OCI-LY1 (cell line): ENCODE measurements at regions not wholly inside any gene's neighbourhood (a gene's known extent, or its start where the extent isn't known, plus 50 kb on each side); places are given as distances from the start of the nearest gene placed in this dataset.

ENCODE experiments used
- H2AFZ ChIP-seq: fragments of 200-600 bp; sonication (generic), shearing (Covaris generic); 2 replicates; pipeline ENCODE4 v1.6.0; 2014; ENCODE audit warnings: antibody characterized with exemption, mild to moderate bottlenecking, low read length
- H3F3A ChIP-seq: fragments of 200-600 bp; sonication (generic), shearing (Covaris generic); 2 replicates; pipeline ENCODE4 v1.6.0; 2014; ENCODE audit warnings: mild to moderate bottlenecking, antibody characterized with exemption, low read length, moderate library complexity; ENCODE audit not compliant: insufficient read depth
- H3K27ac ChIP-seq: fragments of 200-600 bp; sonication (generic); 2 replicates; pipeline ENCODE4 v1.5.1; 2014; ENCODE audit warnings: low read length, mixed run types, mild to moderate bottlenecking, low read depth; ENCODE audit not compliant: poor library complexity, severe bottlenecking
- H3K27me3 ChIP-seq: fragments of 200-600 bp; sonication (generic); 2 replicates; pipeline ENCODE4 v1.6.0; 2014; ENCODE audit warnings: antibody characterized with exemption, mild to moderate bottlenecking, low read length, moderate library complexity; ENCODE audit not compliant: insufficient read depth
- H3K36me3 ChIP-seq: fragments of 200-600 bp; sonication (generic); 2 replicates; pipeline ENCODE4 v1.6.1; 2014; ENCODE audit warnings: mild to moderate bottlenecking, antibody characterized with exemption, low read length, moderate library complexity, mixed read lengths; ENCODE audit not compliant: insufficient read depth
- H3K4me1 ChIP-seq: fragments of 200-600 bp; sonication (generic); 2 replicates; pipeline ENCODE4 v1.5.1; 2014; ENCODE audit warnings: mild to moderate bottlenecking, low read length, moderate library complexity; ENCODE audit not compliant: insufficient read depth, severe bottlenecking
- H3K4me2 ChIP-seq: fragments of 200-600 bp; sonication (generic), shearing (Covaris generic); 2 replicates; pipeline ENCODE4 v1.6.1; 2014; ENCODE audit warnings: low read length
- H3K4me3 ChIP-seq: fragments of 200-600 bp; sonication (generic); 2 replicates; pipeline ENCODE4 v1.5.1; 2014; ENCODE audit warnings: low read length, low read depth, mild to moderate bottlenecking, mixed read lengths; ENCODE audit not compliant: poor library complexity, severe bottlenecking
- H3K79me2 ChIP-seq: fragments of 200-600 bp; shearing (Covaris generic); 2 replicates; pipeline ENCODE4 v1.6.1; 2016; ENCODE audit warnings: mixed run types, low read length, mixed read lengths; ENCODE audit not compliant: insufficient read depth
- H3K9ac ChIP-seq: fragments of 200-600 bp; sonication (generic), shearing (Covaris generic); 2 replicates; pipeline ENCODE4 v1.6.1; 2014; ENCODE audit warnings: mild to moderate bottlenecking, low read length, mixed read lengths
- H3K9me2 ChIP-seq: fragments of 200-600 bp; sonication (generic), shearing (Covaris generic); 2 replicates; pipeline ENCODE4 v1.6.1; 2014; ENCODE audit warnings: low read depth, mild to moderate bottlenecking, low read length, mixed read lengths
- H3K9me3 ChIP-seq: fragments of 200-600 bp; shearing (Covaris generic); 2 replicates; pipeline ENCODE4 v1.6.1; 2014; ENCODE audit warnings: low read length, mixed read lengths
- H4K20me1 ChIP-seq: fragments of 200-600 bp; sonication (generic), shearing (Covaris generic); 2 replicates; pipeline ENCODE4 v1.6.0; 2016; ENCODE audit warnings: mild to moderate bottlenecking, low read length; ENCODE audit not compliant: insufficient read depth
- CTCF ChIP-seq: fragments of 200-600 bp; sonication (generic), shearing (Covaris generic); IDR thresholded peaks from 2 replicates; pipeline ENCODE4 v1.5.1; 2017; ENCODE audit warnings: mild to moderate bottlenecking, antibody characterized with exemption, low read length, moderate library complexity, mixed read lengths
- EZH2 ChIP-seq: fragments of 200-600 bp; sonication (generic), shearing (Covaris generic); IDR thresholded peaks from 2 replicates; pipeline ENCODE4 v1.8.0; 2017; ENCODE audit warnings: borderline replicate concordance, mixed run types, mild to moderate bottlenecking, antibody characterized with exemption, low read length, moderate library complexity, mixed read lengths

- H3K9me3 ChIP-seq = no peaks in the 10 kb centered on the region
- H3K9me2 ChIP-seq = no peaks in the 10 kb centered on the region
- no peaks in the 10 kb centered on the region for H3K27me3 ChIP-seq
- TF ChIP-seq EZH2 (no peak), CTCF (no peak)
- no peak overlapping the region for H3K4me3 ChIP-seq
- H3K4me1 ChIP-seq = no peaks in the 10 kb centered on the region
- no peaks in the 10 kb centered on the region for H3K36me3 ChIP-seq
- no peak overlapping the region for H2AFZ ChIP-seq
- no peak overlapping the region for H3K4me2 ChIP-seq
- no peaks in the 10 kb centered on the region for H3F3A ChIP-seq
- no peak overlapping the region for H3K9ac ChIP-seq
- H3K79me2 ChIP-seq = no peaks in the 10 kb centered on the region
- H4K20me1 ChIP-seq = no peaks in the 10 kb centered on the region
- H3K27ac ChIP-seq = no peak overlapping the region
These were observed 625.7 kb downstream of the TFAP2A start for GRCh38 chr6:9789201-9789600.

- TF ChIP-seq CTCF (no peak), EZH2 (no peak)
- Histone ChIP-seq H3K9ac (no peak overlapping the region), H3K4me3 (no peak overlapping the region), H3K79me2 (no peaks in the 10 kb centered on the region), H3K36me3 (no peaks in the 10 kb centered on the region), H3K27me3 (no peaks in the 10 kb centered on the region), H2AFZ (no peak overlapping the region), H3K27ac (no peak overlapping the region), H4K20me1 (no peaks in the 10 kb centered on the region), H3F3A (no peaks in the 10 kb centered on the region), H3K9me2 (no peaks in the 10 kb centered on the region), H3K4me1 (no peaks in the 10 kb centered on the region), H3K4me2 (no peak overlapping the region), H3K9me3 (no peaks in the 10 kb centered on the region)
These were observed 630.1 kb downstream of the TFAP2A start for GRCh38 chr6:9784786-9785185.

- H3K27me3 ChIP-seq = no peaks in the 10 kb centered on the region
- no peak overlapping the region for H3K4me2 ChIP-seq
- no peak for TF ChIP-seq CTCF
- no peak for TF ChIP-seq EZH2
- H3K9ac ChIP-seq = no peak overlapping the region
- H3K79me2 ChIP-seq = no peaks in the 10 kb centered on the region
- no peak overlapping the region for H3K27ac ChIP-seq
- no peak overlapping the region for H3K4me3 ChIP-seq
- H3K36me3 ChIP-seq = no peaks in the 10 kb centered on the region
- no peaks in the 10 kb centered on the region for H3F3A ChIP-seq
- no peaks in the 10 kb centered on the region for H3K4me1 ChIP-seq
- H4K20me1 ChIP-seq = no peaks in the 10 kb centered on the region
- no peaks in the 10 kb centered on the region for H3K9me2 ChIP-seq
- H3K9me3 ChIP-seq = no peaks in the 10 kb centered on the region
- no peak overlapping the region for H2AFZ ChIP-seq
These were observed 631.3 kb downstream of the TFAP2A start for GRCh38 chr6:9783567-9783966.
